Right cardiac atrium (tissue), 5 donors: ENCODE measurements at regions not wholly inside any gene's neighbourhood (a gene's known extent, or its start where the extent isn't known, plus 50 kb on each side); places are given as distances from the start of the nearest gene placed in this dataset.
A peak's percentile ranks its signal among the peaks of the same experiment; 100 is the strongest.
"Not testable (repeated sequence)": the region's sequence is repeated elsewhere in the genome, so short reads cannot be mapped to it uniquely, and the experiment has no call there.

Source experiments
- ATAC-seq, 2 donors: fragments of 200-7000 bp; cut with Tn5 transposase; one replicate each; pipeline versions ENCODE4 v1.8.0 to v1.9.1; 2020; ENCODE audit warnings: moderate library complexity in 2 of 2, mild to moderate bottlenecking in 1 of 2
- DNase-seq, 3 donors: peaks; one replicate each; pipeline ENCODE4 v3.0.0-alpha.2; 2020
- H3K27ac ChIP-seq: one replicate; pipeline ENCODE4 v1.5.1; 2013; ENCODE audit warnings: mild to moderate bottlenecking, low read length, control low read depth, moderate library complexity
- H3K27me3 ChIP-seq: one replicate; pipeline ENCODE4 v1.6.1; 2013; ENCODE audit not compliant: control insufficient read depth, insufficient read depth
- H3K4me1 ChIP-seq: one replicate; pipeline ENCODE4 v1.6.1; 2013; ENCODE audit warnings: low read length; ENCODE audit not compliant: control insufficient read depth, insufficient read depth
- H3K4me3 ChIP-seq: one replicate; pipeline ENCODE4 v1.5.1; 2013; ENCODE audit warnings: low read length, control low read depth
- H3K9me3 ChIP-seq: one replicate; pipeline ENCODE4 v1.6.1; 2013; ENCODE audit warnings: low read length; ENCODE audit not compliant: control insufficient read depth
- WGBS: extraction: QIAGEN DNeasy Blood & Tissue Kit; methylation state at CpG from one replicate; pipeline ENCODE4 v1.1.7; 2013; 5-methylcytosine and 5-hydroxymethylcytosine counted together
- intact Hi-C, 4 donors: fragments of 100-400 bp; cut with DNase I; formaldehyde crosslinking; loops; one replicate each; pipeline versions ENCODE4 v1.11.0 to v1.14.0; 2022 to 2023
- donor health status: healthy with polysubstance abuse.
- donor health status: DM: no; HTN: yes; CAD: no.
- donor health status: DM: no; HTN: no; CAD: no.
- donor health status: DM: no; HTN: yes; CAD: no; lungs with severe emphysema.
- donor health status: DM: yes; HTN: yes; CAD: no.

GRCh38 chr15:70576696-70577095, 186.7 kb downstream of the UACA start:
- ATAC-seq (no peak), DNase-seq (no peak)
- Histone ChIP-seq H3K27me3 (no peaks in the 10 kb centered on the region), H3K4me1 (no peaks in the 10 kb centered on the region), H3K9me3 (no peaks in the 10 kb centered on the region), H3K27ac (no peak overlapping the region), H3K4me3 (no peak overlapping the region)
- intact Hi-C loops: no loop called here
- WGBS: 55% methylated on average over 4 of the region's 4 CpGs

GRCh38 chr15:70576276-70576675, 187.1 kb downstream of the UACA start:
- Histone ChIP-seq H3K27me3 (no peaks in the 10 kb centered on the region), H3K27ac (no peak overlapping the region), H3K4me1 (no peaks in the 10 kb centered on the region), H3K9me3 (no peaks in the 10 kb centered on the region), H3K4me3 (no peak overlapping the region)
- WGBS: 96% methylated on average over 3 of the region's 3 CpGs
- ATAC-seq: no peak
- intact Hi-C loops: no loop called here
- no peak for DNase-seq

GRCh38 chr15:70575231-70576226, 187.8 kb downstream of the UACA start:
- H3K4me3 ChIP-seq: no peak overlapping the region
- intact Hi-C loops: no loop called here
- H3K9me3 ChIP-seq: no peaks in the 10 kb centered on the region
- WGBS: 58% methylated on average over 16 of the region's 16 CpGs
- DNase-seq: no peak
- H3K4me1 ChIP-seq: no peaks in the 10 kb centered on the region
- no peaks in the 10 kb centered on the region for H3K27me3 ChIP-seq
- no peak for ATAC-seq
- H3K27ac ChIP-seq: no peak overlapping the region

- not testable (repeated sequence) for H3K27me3 ChIP-seq, H3K4me3 ChIP-seq
- WGBS: 90% methylated on average over 3 of the region's 3 CpGs
These were observed 189.0 kb downstream of the UACA start for GRCh38 chr15:70574325-70574724.

GRCh38 chr15:70573121-70573850, 190.1 kb downstream of the UACA start:
- DNase-seq (no peak), ATAC-seq (no peak)
- Histone ChIP-seq H3K27me3 (no peaks in the 10 kb centered on the region), H3K27ac (no peak overlapping the region), H3K4me1 (no peaks in the 10 kb centered on the region), H3K9me3 (no peaks in the 10 kb centered on the region), H3K4me3 (no peak overlapping the region)
- intact Hi-C loops: no loop called here
- WGBS: 92% methylated on average over 12 of the region's 12 CpGs

More at GRCh38 chr15:70574325-70574724, 189.0 kb downstream of the UACA start:
- H3K27ac ChIP-seq, H3K9me3 ChIP-seq, H3K4me1 ChIP-seq, intact Hi-C loops, DNase-seq, ATAC-seq: not testable (repeated sequence)

GRCh38 chr15:70569714-70570231, 193.6 kb downstream of the UACA start:
- WGBS: 52% methylated on average over 6 of the region's 6 CpGs
- intact Hi-C loops: loop anchor here in 1 of 4 donors (5.0 kb wide), 1 partner anchor 243 kb away; no protein-coding TSS in a partner anchor
- ATAC-seq (peak; percentile 19 to 45), DNase-seq (no peak)
- no peaks in the 10 kb centered on the region for H3K9me3 ChIP-seq
- no peaks in the 10 kb centered on the region for H3K4me1 ChIP-seq
- no peak overlapping the region for H3K4me3 ChIP-seq
- no peak overlapping the region for H3K27ac ChIP-seq
- no peaks in the 10 kb centered on the region for H3K27me3 ChIP-seq

- Histone ChIP-seq H3K4me1 (no peaks in the 10 kb centered on the region), H3K27me3 (no peaks in the 10 kb centered on the region), H3K9me3 (no peaks in the 10 kb centered on the region), H3K27ac (no peak overlapping the region), H3K4me3 (no peak overlapping the region)
- ATAC-seq: peak; percentile 83 to 84
- DNase-seq: no peak
- 46% methylated on average over 4 of the region's 4 CpGs for WGBS
- intact Hi-C loops: loop anchor here in 1 of 4 donors (5.0 kb wide), 1 partner anchor 243 kb away; no protein-coding TSS in a partner anchor
These were observed 194.2 kb downstream of the UACA start for GRCh38 chr15:70569091-70569713.

GRCh38 chr15:70566989-70567388, 196.4 kb downstream of the UACA start:
- H3K9me3 ChIP-seq: no peaks in the 10 kb centered on the region
- H3K4me3 ChIP-seq: no peak overlapping the region
- no peaks in the 10 kb centered on the region for H3K4me1 ChIP-seq
- no peaks in the 10 kb centered on the region for H3K27me3 ChIP-seq
- ATAC-seq: no peak
- intact Hi-C loops: loop anchor here in 1 of 4 donors (5.0 kb wide), 1 partner anchor 245 kb away; no protein-coding TSS in a partner anchor
- WGBS: 86% methylated on average over 11 of the region's 11 CpGs
- H3K27ac ChIP-seq: no peak overlapping the region
- no peak for DNase-seq

- 53% methylated on average over 14 of the region's 14 CpGs for WGBS
- H3K9me3 ChIP-seq: no peaks in the 10 kb centered on the region
- H3K27ac ChIP-seq: no peak overlapping the region
- no peak overlapping the region for H3K4me3 ChIP-seq
- H3K27me3 ChIP-seq: no peaks in the 10 kb centered on the region
- intact Hi-C loops: loop anchor here in 1 of 4 donors (5.0 kb wide), 1 partner anchor 246 kb away; no protein-coding TSS in a partner anchor
- DNase-seq: no peak
- peak; percentile 10 to 29 for ATAC-seq
- H3K4me1 ChIP-seq: no peaks in the 10 kb centered on the region
These were observed 197.1 kb downstream of the UACA start for GRCh38 chr15:70566047-70566835.

- Histone ChIP-seq H3K4me1 (peaks cover 2% of the 10 kb centered on the region), H3K9me3 (no peaks in the 10 kb centered on the region), H3K27ac (no peak overlapping the region), H3K4me3 (no peak overlapping the region), H3K27me3 (no peaks in the 10 kb centered on the region)
- DNase-seq: no peak
- 96% methylated on average over 6 of the region's 6 CpGs for WGBS
- ATAC-seq: no peak
- intact Hi-C loops: no loop called here
These were observed 199.7 kb downstream of the UACA start for GRCh38 chr15:70563561-70564095.
